HG02623 (cell line): ENCODE measurements at regions not wholly inside any gene's neighbourhood (a gene's known extent, or its start where the extent isn't known, plus 50 kb on each side); places are given as distances from the start of the nearest gene placed in this dataset.

Experiments used
- ATAC-seq: cut with Tn5 transposase; IDR thresholded peaks from one replicate; pipeline ENCODE4 v1.9.1; 2021; ENCODE audit warnings: moderate library complexity; ENCODE audit not compliant: unreplicated experiment

DNA sequence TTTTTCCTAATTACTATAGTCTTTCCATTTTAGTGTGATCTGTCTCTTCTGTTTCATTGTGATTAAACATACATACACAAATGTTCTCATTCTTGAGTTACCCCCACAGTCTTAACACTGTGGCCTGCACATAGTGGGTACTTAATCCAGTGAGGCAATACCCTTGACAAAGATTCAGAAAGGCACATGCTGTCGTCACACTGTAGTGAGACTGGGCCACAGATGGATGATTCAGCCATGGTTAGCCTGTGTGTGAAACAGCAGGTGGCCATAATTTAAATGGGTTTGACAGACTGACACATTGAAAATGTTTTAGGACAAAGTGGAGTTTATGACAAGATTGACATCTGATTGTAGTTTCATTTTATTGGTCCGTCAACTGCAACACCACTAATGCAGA, 313.1 kb downstream of the C11orf87 start:
- no peak for ATAC-seq

DNA sequence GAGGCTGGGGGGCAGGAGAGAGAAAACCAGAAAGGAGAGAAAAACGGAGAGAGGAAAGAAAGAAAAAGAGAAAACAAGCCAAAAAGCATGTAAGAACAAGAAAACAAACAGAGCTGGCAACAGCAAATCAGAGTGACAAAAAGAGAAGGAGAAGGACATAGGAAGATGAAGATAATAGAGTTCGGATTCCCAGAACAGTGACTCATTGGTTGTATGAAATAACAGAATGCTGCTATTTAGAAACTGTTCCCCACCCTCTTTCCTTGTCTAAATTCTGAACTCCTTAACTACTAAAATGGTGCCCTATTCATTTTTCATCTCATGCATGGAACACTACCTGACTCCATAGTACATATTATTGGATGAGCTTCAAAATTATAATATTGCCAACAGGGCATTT, 317.4 kb downstream of the C11orf87 start:
- ATAC-seq = no peak

DNA sequence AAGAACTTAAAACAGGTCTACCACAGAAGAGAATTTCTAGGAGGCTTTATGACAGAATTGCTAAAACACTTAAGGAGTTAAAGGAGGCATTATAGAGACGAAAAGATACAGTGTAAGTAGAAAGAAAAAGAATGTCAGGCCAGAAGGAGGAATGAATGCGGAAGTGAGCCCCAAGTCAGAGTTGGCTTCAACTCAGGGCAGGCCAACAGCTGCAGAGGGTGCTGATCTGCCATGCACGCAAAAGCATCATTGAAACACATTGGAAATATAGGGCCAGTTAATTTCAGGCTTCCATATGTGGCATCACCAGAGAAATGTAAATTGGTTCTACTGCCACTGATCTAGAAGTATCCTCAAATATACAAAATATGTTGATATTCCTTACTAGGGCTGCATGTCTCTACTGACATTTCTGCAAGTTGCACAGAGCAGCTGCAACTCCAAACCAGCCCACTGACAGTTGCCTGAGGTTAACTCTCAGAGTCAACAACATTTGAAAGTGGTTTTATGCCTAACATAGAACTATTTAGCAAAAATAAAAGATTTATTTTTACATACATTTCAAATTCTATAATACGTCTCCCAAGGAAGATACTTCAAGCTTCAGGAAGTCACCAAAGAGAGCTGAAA, 324.1 kb downstream of the C11orf87 start:
- ATAC-seq = no peak

DNA sequence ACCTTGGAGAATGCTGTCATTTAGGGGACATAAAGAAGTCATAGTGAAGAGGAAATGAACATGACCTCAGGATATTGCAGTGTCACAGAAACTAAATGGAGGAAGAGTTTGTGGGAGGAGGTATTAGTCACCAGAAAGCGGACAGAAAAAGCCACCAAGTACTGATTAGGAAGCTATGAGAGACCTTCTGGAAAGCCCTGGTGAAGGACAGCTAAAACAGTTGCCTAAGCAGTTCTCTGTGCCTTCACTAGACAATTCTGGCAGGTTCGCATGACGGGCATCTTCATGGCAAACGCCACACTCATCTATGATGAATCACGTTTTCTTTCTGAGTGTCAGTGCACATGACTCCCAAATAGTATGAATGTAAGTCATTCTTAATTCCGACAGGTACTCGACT, 325.8 kb downstream of the C11orf87 start:
- peak; percentile 54 for ATAC-seq

DNA sequence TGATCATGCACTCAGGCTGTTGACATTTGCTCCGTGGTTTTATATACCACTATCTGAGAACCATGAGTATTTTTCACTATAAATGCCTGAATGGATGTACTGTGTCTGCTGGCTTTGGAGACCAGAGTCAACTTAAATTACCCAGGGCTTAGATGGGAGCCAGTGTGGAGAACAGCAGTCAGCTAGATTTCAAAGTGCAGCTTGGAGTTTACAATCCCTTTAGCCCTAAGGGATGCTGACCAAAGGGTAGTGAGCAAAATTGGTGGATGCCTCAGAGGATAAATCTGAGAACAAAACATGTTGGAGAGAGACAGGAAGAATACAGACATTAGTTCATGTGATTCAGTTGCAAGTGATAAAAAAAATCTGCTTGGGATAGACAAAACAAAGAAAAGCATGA, 327.5 kb downstream of the C11orf87 start:
- ATAC-seq = no peak

DNA sequence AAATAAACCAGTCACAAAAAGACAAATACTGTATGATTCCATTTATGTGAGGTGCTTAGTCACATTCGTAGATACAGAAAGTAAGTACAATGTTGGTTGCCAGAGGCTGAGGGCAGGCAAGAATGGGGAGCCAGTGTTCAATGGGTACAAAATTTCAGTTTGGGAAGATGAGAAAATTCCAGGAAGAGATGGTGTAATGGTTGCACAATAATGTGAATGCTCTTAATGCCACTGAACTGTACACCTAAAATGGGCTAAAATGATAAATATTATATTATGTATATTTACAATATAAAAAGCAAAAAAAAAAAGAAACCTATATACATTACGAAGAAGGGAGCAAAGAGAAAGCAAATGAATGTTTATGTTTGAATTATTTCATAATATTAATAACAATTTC, 329.0 kb downstream of the C11orf87 start:
- no peak for ATAC-seq

DNA sequence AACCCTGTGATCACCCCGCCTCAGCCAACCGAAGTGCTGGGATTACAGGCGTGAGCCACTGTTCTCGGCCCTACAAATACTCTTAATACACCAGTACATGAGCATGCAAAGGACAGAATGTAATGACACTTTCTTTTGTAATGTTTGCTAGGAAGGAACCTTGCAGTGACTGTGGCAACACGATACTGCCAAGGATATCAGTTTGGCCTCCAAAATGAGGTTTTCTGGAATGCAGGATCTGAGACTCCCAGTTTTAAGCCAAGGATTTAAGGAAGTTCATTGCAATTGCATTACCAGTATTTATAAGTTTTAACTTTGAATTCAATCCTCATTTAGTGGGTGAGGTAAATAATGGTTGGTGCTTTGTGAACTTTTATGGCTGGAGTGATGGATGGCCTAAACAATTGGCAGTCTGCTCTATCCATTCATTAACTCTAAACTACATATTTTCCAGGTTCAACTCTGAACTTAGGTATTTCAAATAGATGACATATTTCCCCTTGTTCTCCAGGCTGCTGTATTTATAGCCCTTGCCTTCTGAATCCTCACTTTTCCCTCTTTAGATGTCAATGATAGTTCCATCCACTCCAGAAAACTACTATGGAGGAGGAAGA, 330.3 kb downstream of the C11orf87 start:
- ATAC-seq = no peak

DNA sequence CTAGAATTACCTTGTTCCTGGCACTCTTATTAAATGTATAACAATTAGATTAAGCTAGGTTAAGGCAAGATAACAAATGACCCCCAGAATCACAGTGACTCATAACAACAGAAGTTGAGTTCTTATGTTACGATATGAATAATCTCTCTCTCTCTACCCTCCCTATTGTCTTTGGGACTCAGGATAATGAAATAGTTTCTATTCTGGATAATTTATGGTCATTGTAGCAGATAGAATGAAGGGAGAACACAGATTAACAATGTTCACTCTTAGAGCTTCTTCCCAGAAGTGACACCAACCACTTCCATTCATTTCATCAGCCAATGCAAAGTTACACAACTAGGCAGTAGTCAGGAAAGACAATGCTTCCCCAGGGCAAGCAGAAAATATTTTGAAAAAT, 334.5 kb downstream of the C11orf87 start:
- no peak for ATAC-seq

DNA sequence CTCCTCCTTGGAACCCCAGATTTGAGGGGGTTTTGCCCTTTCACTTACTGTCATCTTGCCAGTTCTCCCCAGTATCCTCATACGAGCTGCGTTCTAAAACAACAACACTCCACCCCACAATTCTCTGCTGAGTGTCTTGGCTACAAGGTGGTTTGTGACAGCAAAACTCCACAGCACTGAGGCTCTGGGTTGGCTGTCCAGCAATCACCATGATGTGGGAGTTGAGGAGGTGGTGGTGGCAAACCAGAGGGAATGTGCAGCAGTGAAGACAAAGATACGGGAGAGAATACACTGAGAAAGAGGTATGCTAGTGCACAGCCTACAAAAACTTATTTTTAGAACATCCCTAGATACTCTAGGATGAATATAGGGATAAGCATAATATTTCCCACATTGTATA, 335.0 kb downstream of the C11orf87 start:
- ATAC-seq = no peak

DNA sequence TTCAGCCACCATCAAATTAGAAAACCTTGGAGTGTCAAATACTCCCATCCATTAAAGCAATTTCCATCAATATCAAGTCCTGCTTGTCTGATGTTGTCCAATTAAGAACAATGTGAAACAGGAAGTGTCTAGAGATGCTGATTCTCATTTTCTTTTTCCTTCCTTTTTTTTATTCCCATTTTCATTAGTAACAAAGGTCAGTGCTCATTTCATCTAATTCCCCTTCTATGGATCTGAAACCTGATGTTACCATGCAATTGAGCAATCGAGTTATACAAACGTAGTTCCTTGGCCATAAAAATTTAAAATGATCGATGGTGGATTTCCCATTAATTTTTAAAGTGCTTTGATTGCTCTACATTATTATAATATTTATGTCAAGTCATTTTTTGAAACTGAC, 330.6 kb upstream of the ZC3H12C start:
- ATAC-seq = no peak

DNA sequence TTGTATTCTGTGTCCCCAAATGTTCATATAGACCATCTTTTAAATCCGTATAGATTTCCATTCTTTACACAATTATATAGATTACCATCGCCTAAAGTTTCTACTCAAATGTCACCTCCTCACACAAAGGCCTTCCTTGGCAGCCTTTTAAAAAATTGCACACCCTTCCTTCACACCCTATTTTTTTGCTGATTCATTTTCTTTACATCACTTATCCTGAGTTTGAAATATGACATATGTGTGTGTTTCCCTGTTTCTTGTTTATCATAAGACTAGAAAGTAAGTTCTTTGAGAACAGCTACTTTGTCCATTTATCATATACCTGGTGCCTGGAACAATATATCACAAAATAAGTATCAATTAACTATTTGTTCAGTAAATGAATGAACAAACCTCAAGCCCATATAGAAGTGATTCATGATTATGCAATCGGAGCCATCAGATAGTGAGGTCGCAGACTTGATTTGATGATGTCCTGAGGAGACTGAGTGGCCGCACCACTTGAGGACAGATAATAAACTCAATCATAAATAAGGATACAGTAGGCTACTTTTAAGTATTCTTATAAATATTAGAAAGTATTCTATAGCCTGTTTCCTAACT, 327.4 kb upstream of the ZC3H12C start:
- no peak for ATAC-seq

DNA sequence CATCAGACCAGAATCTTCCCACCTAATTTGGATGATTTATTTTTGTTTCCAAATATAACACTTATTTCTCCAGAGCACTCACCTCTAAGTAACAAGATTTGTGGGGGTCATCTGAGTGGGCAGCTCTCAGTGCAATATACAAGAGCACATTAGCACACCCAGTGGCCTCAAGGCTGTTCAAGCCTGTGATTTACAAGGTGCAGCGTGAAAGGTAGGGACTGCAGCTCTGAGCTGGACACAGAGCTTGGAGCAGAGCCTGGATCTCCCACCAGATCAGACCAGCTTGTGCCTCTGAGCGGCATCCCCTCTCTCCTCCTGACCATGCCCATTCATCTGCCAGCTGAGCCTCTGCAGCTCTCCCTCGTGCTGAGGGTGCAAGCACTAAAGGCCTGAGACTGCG, 323.3 kb upstream of the ZC3H12C start:
- no peak for ATAC-seq

DNA sequence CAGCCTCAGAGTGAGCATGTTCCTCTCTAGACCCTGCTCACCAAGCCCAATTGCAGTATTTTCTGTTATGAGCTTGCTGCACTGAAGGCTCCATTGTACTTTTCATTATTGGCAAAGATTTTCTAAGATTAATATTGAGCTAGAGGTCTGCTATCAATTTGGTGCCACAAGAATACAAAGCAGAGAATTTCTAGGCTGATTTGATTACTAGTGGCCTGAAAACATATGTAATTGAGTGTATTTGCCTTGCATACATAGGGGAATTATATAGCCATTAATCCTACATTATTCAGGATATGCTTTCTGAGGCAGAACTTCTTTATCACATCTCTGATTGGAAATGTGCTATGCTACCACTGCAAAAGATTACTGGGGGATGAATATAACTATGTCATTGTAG, 322.9 kb upstream of the ZC3H12C start:
- ATAC-seq = no peak

DNA sequence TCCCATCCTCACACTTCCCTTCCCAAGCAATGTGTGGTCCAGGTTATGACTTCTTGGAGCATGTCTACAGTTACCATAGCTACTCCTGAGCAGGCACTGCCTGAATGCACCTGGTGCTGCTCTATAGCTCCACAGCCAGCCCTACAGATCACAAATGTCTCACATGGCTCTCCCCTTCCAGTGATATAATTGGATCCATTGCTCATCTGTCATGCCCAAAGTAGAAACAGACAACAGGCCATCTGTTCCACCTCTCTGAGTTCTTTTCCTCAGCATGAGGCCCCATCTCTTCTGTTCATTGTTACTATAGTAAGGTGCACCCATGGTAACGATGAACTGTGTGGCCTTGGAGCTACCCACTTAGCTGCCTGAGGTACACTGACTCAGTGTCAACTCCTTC, 320.3 kb upstream of the ZC3H12C start:
- no peak for ATAC-seq

DNA sequence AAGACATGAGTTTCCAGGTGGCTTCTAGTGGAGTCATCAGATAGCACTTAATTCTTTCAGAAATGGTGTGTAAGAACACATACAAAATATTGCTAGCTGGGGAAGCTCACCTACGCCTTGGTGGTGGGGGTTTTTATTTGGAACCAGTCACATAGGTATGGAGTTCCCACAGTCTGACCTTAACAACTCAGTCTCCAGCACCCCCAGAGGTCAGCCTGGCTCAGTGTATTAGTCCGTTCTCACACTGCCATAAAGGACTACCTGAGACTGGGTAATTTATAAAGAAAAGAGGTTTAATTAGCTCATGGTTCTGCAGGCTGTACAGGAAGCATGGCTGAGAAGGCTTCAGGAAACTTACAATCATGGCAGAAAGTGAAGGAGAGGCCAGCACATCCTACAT, 317.5 kb upstream of the ZC3H12C start:
- no peak for ATAC-seq

DNA sequence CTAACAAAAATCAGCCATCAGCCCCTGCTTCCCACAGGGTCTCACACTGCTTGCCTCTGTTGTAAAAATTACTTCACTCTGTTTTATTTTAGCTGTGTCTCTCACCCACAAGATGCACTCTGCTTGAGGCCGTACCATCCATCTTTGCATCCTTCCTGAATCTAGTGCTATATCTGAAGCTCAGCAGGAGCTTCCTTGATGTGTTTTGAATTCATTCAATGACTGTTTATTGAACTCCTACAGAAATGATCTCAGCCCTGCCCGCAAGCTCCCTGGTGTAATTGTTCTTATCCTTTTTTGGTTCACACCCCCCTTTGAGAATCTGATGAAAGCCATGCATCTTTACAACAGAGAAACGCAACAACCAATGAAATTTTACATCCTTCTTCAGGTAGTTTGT, 310.2 kb upstream of the ZC3H12C start:
- ATAC-seq = no peak

DNA sequence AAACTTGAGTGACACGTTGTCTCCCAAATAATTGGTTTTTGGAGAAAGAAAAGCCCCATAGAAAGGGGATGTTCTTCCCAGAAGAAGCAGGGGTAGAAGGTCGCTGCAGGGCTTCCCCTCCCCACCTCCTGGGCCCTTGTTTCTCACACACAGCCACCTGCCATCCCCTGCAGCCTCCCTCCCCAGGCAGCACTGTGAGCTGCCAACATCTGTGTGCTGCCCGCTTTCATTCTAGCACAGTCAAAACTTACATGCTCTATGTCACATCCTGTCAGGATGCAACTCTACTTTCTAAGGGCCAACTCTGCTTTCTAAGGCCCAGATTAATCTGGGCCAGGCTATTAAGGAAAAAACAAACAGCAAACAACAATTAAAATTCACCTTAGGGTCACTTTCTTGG, 309.4 kb upstream of the ZC3H12C start:
- ATAC-seq = peak; percentile 91

DNA sequence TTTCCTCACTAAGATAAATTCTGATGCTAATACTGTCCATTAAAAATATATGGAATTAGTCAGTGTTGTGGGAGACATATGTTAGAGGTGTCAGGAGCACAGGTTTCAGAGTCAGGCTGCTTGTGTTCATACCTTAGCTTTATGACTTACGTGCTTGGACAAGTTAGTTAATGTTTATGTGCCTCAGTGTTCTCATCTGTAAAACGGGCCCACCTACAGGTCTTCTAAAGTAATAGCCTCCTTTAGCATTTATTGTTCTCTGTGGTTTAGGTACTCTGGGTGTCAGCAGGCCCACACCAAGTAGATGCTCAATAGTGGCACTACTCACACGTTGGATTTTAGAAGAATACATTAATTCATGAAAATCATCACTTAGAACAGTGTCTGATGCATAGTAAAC, 308.7 kb upstream of the ZC3H12C start:
- ATAC-seq = no peak

DNA sequence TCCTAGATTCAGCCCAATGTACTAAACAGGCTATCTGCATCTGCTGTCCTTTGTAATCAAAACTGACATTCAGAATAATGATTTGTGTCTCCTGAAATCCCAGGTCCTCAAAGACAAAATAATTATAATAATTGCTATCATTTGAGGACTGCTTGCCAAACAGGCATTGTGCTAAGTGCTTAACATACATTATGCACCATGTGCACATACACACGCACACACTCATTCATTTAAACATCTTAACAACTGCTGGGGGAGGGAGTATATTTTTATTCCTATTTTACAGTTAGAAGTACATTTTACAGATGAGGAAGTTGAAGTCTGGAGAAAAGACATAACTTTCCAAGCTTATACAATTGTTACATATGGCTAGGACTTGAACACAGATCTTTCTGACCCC, 308.0 kb upstream of the ZC3H12C start:
- ATAC-seq = no peak

DNA sequence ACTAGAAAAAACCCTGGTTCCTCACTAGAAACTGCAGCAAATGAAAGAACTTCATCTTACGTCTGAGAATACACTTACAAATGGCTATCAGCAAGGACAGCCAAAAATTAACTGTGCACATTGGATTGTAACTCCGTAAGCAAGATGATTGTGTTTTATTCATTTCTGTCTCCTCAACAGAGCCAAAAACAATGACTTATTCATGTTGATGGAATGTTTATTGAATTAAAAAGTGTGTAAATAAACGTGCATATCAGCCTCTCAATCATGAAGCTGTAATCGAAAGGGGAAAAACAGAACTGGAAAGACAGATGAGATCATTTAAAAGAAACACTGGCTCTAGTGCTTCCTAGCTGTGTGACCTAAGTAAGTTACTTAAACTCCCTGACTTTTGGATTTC, 307.5 kb upstream of the ZC3H12C start:
- ATAC-seq = no peak

DNA sequence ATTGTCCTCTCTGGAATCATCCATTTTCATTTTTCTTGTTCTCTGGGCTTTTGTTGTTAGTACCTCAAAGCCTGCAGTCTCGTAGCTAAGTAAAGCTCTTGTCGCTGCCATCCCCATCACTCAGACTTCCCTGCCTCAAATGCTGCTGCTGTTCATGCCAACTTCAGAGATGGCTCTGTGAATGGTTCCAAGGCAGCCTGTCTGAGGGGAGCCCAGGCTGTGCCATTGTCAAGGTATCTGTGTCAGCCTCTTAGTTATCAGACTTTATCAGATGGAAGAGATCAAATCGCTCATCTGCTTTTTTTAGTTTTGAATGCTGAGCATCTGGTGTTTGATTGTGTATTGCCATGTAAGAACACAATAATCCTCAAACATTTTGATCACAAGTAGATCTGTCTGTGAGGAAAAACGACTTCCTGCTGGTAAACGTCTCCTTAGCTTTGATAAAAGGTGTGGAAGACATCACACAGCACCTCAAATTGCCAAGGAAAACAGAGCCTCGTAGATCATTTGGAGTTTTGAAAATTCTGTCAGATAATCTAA, 304.2 kb upstream of the ZC3H12C start:
- no peak for ATAC-seq

DNA sequence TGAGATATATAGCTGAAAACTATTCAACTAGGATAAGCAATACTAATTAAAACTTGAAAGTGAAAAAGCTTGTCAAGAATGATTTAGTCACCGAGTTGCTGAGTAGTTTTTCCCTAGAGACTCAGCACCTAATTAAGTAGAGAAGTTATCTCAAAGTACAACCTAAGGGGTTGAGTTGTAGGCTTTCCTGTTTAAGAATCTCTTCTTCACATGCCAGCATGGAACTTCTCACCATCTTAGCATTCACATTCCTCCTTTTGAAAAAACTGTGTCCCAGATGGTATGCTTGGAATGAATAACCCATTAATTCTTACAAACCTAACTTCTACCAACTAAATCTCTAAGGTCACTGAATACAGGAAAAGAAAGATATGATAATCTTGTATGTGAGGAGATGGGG, 303.3 kb upstream of the ZC3H12C start:
- no peak for ATAC-seq

DNA sequence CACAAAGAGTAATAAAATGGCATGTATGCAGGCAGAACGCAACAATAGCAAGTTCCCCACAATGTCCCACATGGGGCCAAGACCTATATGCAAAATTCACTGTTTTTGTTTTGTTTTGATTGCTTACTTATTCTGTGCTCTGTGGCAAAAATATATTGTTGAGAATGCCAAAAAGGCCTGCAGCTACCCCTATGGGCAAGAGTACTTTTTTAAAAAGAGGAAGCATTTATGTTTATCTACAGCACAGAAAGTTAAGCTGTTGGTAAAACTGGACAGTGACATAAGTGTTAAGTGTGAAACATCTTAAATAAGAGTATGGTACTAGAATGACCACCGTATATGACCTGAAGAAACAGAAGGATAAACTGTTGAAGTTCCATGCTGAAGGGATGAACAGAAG, 301.9 kb upstream of the ZC3H12C start:
- no peak for ATAC-seq
